HepG2 (cell line): ENCODE measurements at regions not wholly inside any gene's neighbourhood (a gene's known extent, or its start where the extent isn't known, plus 50 kb on each side); places are given as distances from the start of the nearest gene placed in this dataset.

ENCODE experiments used
- ARHGAP35 ChIP-seq: sonication (generic); formaldehyde crosslinking; IDR thresholded peaks from 2 replicates; pipeline ENCODE4 v1.9.0; 2022; ENCODE audit warnings: mild to moderate bottlenecking, inconsistent platforms, moderate library complexity, missing genetic modification reagents, borderline replicate concordance
- CCAR2 ChIP-seq: fragments of 200-400 bp; formaldehyde crosslinking; optimal IDR thresholded peaks from 2 replicates; pipeline ENCODE3; 2018; ENCODE audit warnings: low read depth, mild to moderate bottlenecking, low read length, moderate library complexity
- EZH2 ChIP-seq: conservative IDR thresholded peaks from 2 replicates; pipeline ENCODE4 v1.6.1; 2012; ENCODE audit warnings: mild to moderate bottlenecking, low read depth, low read length, moderate library complexity
- FOXM1 ChIP-seq: sonication (generic); formaldehyde crosslinking; IDR thresholded peaks from 2 replicates; pipeline ENCODE4 v1.5.0; 2020; ENCODE audit warnings: missing genetic modification reagents
- PHF8 ChIP-seq: sonication (generic); formaldehyde crosslinking; IDR thresholded peaks from 2 replicates; pipeline ENCODE4 v1.5.0; 2020; ENCODE audit warnings: missing genetic modification reagents
- PPARG ChIP-seq: conservative IDR thresholded peaks from 2 replicates; pipeline ENCODE4 v1.6.1; 2016; ENCODE audit warnings: missing biosample characterization, missing genetic modification reagents
- TMF1 ChIP-seq: sonication (generic); formaldehyde crosslinking; IDR thresholded peaks from 2 replicates; pipeline ENCODE4 v1.8.1; 2022; ENCODE audit warnings: low read depth, missing genetic modification reagents
- ZNF274 ChIP-seq: sonication (generic); formaldehyde crosslinking; IDR thresholded peaks from 2 replicates; pipeline ENCODE4 v1.5.1; 2020; ENCODE audit warnings: mild to moderate bottlenecking, missing genetic modification reagents
- ZNF331 ChIP-seq: sonication (generic); formaldehyde crosslinking; IDR thresholded peaks from 2 replicates; pipeline ENCODE4 v1.4.0; 2020; ENCODE audit warnings: missing genetic modification reagents
- ZNF33A ChIP-seq: sonication (generic); formaldehyde crosslinking; IDR thresholded peaks from 2 replicates; pipeline ENCODE4 v1.5.1; 2020; ENCODE audit warnings: missing genetic modification reagents, mild to moderate bottlenecking, moderate library complexity, borderline replicate concordance
- TF ChIP-seq, protein P1 (sequence below): sonication (generic); formaldehyde crosslinking; IDR thresholded peaks from 2 replicates; pipeline ENCODE4 v1.5.0; 2020; ENCODE audit warnings: mild to moderate bottlenecking, missing genetic modification reagents, moderate library complexity
- TF ChIP-seq, protein P2 (sequence below), 2 experiments: sonication (generic) in 1 of 2; formaldehyde crosslinking in 1 of 2; IDR thresholded peaks; 2 replicates each; pipeline versions ENCODE4 v1.5.1 to v1.6.1; 2011 to 2020; ENCODE audit warnings: borderline replicate concordance in 1 of 2, low read depth in 1 of 2, low read length in 1 of 2, mild to moderate bottlenecking in 1 of 2, missing genetic modification reagents in 1 of 2, moderate library complexity in 1 of 2
- TF ChIP-seq, protein P3 (sequence below): sonication (generic); formaldehyde crosslinking; IDR thresholded peaks from 2 replicates; pipeline ENCODE4 v1.4.0; 2020; ENCODE audit warnings: mild to moderate bottlenecking, missing genetic modification reagents, borderline replicate concordance
- TF ChIP-seq, protein P4 (sequence below): sonication (generic); formaldehyde crosslinking; IDR thresholded peaks from 2 replicates; pipeline ENCODE4 v1.4.0; 2020; ENCODE audit warnings: missing genetic modification reagents, mild to moderate bottlenecking, borderline replicate concordance

DNA sequence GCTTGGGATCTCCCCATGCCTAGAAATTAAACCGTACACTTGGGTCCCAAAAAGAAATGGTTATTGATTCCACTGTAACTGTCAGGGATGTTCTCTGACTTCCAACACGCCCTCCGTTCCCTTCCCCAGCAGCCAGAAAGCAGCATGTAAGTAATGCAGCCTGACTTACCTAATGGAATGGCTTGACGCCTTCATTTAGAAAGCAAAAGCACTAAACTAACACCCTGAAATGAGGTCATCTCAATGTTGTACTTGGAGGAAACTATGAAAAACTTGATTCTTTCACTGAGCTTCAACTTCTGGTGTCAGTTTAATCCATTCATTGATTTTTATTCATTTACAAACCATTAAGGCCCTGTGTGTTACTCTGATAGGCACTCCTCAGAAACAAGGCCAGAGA lies 110.8 kb upstream of the NOCT start:
- TF ChIP-seq, protein P1, sequence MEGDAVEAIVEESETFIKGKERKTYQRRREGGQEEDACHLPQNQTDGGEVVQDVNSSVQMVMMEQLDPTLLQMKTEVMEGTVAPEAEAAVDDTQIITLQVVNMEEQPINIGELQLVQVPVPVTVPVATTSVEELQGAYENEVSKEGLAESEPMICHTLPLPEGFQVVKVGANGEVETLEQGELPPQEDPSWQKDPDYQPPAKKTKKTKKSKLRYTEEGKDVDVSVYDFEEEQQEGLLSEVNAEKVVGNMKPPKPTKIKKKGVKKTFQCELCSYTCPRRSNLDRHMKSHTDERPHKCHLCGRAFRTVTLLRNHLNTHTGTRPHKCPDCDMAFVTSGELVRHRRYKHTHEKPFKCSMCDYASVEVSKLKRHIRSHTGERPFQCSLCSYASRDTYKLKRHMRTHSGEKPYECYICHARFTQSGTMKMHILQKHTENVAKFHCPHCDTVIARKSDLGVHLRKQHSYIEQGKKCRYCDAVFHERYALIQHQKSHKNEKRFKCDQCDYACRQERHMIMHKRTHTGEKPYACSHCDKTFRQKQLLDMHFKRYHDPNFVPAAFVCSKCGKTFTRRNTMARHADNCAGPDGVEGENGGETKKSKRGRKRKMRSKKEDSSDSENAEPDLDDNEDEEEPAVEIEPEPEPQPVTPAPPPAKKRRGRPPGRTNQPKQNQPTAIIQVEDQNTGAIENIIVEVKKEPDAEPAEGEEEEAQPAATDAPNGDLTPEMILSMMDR (CRISPR knock-in tag): no peak
- TF ChIP-seq, protein P2, sequence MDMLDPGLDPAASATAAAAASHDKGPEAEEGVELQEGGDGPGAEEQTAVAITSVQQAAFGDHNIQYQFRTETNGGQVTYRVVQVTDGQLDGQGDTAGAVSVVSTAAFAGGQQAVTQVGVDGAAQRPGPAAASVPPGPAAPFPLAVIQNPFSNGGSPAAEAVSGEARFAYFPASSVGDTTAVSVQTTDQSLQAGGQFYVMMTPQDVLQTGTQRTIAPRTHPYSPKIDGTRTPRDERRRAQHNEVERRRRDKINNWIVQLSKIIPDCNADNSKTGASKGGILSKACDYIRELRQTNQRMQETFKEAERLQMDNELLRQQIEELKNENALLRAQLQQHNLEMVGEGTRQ (IDR thresholded peaks at IDR 0.05; ENCODE audit: low read depth, low read length): no peak
- TF ChIP-seq, protein P2 (CRISPR knock-in tag; IDR thresholded peaks at IDR 0.05; ENCODE audit: borderline replicate concordance): no peak
- no peak for TF ChIP-seq ZNF331 (CRISPR knock-in tag)
- no peak for TF ChIP-seq PPARG
- no peak for TF ChIP-seq CCAR2
- no peak for TF ChIP-seq ARHGAP35
- no peak for TF ChIP-seq ZNF274 (CRISPR knock-in tag)
- TF ChIP-seq, protein P3, sequence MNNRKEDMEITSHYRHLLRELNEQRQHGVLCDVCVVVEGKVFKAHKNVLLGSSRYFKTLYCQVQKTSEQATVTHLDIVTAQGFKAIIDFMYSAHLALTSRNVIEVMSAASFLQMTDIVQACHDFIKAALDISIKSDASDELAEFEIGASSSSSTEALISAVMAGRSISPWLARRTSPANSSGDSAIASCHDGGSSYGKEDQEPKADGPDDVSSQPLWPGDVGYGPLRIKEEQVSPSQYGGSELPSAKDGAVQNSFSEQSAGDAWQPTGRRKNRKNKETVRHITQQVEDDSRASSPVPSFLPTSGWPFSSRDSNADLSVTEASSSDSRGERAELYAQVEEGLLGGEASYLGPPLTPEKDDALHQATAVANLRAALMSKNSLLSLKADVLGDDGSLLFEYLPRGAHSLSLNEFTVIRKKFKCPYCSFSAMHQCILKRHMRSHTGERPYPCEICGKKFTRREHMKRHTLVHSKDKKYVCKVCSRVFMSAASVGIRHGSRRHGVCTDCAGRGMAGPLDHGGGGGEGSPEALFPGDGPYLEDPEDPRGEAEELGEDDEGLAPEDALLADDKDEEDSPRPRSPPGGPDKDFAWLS (CRISPR knock-in tag): no peak
- no peak for TF ChIP-seq PHF8 (CRISPR knock-in tag)
- TF ChIP-seq EZH2: no peak
- TF ChIP-seq FOXM1 (CRISPR knock-in tag): no peak
- no peak for TF ChIP-seq TMF1
- TF ChIP-seq, protein P4, sequence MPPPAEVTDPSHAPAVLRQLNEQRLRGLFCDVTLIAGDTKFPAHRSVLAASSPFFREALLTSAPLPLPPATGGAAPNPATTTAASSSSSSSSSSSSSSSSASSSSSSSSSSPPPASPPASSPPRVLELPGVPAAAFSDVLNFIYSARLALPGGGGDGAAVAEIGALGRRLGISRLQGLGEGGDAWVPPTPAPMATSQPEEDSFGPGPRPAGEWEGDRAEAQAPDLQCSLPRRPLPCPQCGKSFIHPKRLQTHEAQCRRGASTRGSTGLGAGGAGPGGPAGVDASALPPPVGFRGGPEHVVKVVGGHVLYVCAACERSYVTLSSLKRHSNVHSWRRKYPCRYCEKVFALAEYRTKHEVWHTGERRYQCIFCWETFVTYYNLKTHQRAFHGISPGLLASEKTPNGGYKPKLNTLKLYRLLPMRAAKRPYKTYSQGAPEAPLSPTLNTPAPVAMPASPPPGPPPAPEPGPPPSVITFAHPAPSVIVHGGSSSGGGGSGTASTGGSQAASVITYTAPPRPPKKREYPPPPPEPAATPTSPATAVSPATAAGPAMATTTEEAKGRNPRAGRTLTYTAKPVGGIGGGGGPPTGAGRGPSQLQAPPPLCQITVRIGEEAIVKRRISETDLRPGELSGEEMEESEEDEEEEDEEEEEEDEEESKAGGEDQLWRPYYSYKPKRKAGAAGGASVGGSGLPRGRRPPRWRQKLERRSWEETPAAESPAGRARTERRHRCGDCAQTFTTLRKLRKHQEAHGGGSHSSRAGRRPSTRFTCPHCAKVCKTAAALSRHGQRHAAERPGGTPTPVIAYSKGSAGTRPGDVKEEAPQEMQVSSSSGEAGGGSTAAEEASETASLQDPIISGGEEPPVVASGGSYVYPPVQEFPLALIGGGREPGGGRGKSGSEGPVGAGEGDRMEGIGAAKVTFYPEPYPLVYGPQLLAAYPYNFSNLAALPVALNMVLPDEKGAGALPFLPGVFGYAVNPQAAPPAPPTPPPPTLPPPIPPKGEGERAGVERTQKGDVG: no peak
- TF ChIP-seq ZNF33A (CRISPR knock-in tag): no peak
